GM20431 (cell line): ENCODE measurements at regions not wholly inside any gene's neighbourhood (a gene's known extent, or its start where the extent isn't known, plus 50 kb on each side); places are given as distances from the start of the nearest gene placed in this dataset.

Experiments used
- in situ Hi-C: fragments of 300-500 bp; cut with MseI, MboI; formaldehyde crosslinking; loops from one replicate; pipeline ENCODE4 v1.15.0; 2020; ENCODE audit warnings: low sequenced_read_pairs; ENCODE audit not compliant: unreplicated experiment

GRCh38 chr3:99170867-99171517 is 269.5 kb upstream of the DCBLD2 start:
- in situ Hi-C loops, result no loop called here

DNA sequence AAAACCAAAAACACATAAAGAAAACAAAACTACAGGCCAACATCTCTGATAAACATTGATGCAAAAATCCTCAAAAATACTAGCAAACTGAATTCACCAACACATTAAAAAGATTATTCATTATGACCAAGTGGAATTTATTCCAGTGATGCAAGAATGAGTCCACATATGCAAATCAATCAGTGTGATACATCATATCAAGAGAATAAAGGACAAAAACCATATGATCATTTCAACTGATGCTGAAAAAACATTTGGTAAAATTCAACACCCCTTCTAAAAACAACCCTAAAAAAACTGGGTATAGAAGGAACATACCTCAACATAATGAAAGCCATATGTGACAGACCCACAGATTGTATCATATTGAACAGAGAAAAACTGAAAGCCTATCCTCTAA is 265.6 kb upstream of the DCBLD2 start:
- in situ Hi-C loops, result no loop called here

- in situ Hi-C loops, result no loop called here
These were observed 261.8 kb upstream of the DCBLD2 start for GRCh38 chr3:99163314-99163713.

GRCh38 chr3:99159220-99159762 is 257.8 kb upstream of the DCBLD2 start:
- in situ Hi-C loops, result no loop called here

GRCh38 chr3:99145031-99145430 is 243.5 kb upstream of the DCBLD2 start:
- in situ Hi-C loops, result no loop called here

DNA sequence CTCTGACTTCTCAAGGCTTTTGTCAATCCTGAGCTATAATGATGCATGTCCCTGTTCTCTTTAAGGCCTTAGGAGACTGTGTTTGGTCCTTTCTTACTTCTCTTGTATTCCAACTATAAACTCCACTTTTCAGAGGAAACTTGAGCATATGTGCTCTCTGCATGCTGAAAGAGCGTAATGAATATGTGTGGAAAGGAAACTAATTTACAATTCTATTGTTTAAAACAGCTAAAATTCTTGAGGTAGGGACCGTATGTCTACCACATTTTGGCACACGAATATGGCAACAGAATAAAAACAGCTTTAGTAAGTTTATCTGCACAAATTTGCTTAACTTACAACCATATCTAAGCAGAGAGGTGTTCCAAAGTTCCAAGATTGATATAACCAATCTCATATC is 242.0 kb upstream of the DCBLD2 start:
- in situ Hi-C loops, result no loop called here

- in situ Hi-C loops, result no loop called here
These were observed 233.5 kb upstream of the DCBLD2 start for GRCh38 chr3:99134986-99135385.

- in situ Hi-C loops, result no loop called here
These were observed 230.4 kb upstream of the DCBLD2 start for GRCh38 chr3:99131876-99132275.

DNA sequence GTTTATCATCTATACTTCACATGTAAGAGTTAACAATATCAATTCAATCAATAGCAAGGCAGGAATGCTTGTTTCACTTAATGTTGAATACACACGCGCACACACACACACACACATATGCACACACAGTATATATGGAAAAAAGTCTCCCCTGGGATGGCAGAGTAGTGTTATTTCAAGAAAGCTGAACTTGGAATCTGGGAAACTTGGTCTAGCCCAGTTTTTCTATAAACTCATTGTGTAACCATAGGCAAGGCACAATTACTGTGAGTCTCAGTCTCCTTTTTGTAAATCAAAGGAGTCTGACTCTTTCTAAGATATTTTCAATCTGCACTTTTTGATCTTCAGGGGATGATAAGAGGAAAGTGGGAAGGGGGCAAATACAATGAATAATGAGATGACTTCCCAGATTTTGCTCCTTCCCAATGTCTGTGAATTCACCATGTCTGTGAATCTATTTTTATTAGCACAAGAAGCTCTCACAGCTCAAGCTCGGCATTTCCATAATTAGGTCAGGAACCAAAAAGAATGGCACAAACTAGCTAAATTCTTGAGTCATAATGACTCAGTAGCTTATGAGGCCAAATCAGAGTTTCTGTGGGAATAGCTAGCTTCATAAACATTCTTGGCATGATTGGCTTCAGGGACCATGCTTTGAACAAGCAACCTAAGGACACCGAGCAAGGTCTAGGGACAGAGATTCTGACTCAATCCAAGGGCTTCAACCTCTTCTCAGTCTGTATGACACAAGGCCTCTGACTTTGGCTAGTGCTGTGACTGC is 227.4 kb upstream of the DCBLD2 start:
- in situ Hi-C loops, result no loop called here

DNA sequence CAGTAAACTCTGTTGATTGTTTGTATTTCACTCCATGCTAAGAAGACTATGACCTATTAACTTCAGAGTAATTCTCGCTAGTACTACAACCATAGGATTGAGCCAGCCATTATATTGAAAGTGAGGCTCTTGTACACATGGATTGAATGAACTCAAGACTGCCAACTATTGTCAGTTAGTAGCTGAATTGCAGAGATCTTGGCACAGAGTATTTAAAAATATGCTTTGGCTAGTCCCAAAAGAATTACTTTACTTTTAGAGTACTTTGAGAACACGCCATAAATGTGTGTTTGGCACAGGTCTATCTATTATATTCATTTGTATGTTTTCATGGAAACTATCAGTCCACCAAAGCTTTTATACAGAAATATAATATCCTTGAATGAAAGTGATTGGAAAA is 226.7 kb upstream of the DCBLD2 start:
- in situ Hi-C loops, result no loop called here

GRCh38 chr3:99126316-99126715 is 224.8 kb upstream of the DCBLD2 start:
- in situ Hi-C loops, result no loop called here

- in situ Hi-C loops, result no loop called here
These were observed 217.9 kb upstream of the DCBLD2 start for GRCh38 chr3:99119385-99119784.

GRCh38 chr3:99118381-99118780 is 216.9 kb upstream of the DCBLD2 start:
- in situ Hi-C loops, result no loop called here

GRCh38 chr3:99114565-99115291 is 213.2 kb upstream of the DCBLD2 start:
- in situ Hi-C loops, result no loop called here

GRCh38 chr3:99111235-99111634 is 209.7 kb upstream of the DCBLD2 start:
- in situ Hi-C loops, result no loop called here

- in situ Hi-C loops, result no loop called here
These were observed 208.9 kb upstream of the DCBLD2 start for GRCh38 chr3:99110401-99110800.

- in situ Hi-C loops, result no loop called here
These were observed 207.0 kb upstream of the DCBLD2 start for GRCh38 chr3:99108508-99108907.

DNA sequence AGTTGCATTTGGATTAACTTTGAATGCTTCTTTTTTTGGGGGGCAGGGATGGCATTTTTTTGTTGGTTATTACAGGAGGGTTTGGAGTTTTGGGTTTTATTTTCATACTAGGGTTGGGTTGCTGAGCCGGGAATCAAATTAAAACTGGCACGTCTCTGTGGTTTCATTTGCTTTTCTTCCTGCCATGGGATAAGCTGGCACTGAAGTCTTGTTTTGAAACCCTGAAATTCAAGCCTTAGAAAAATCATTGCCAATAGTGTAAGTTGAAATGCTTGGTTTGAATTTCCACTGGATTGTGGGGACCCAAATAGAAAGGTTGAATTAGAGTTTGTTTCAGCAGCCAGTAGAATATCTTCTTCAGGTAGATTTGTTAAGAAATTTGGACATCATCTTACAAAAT is 193.1 kb upstream of the DCBLD2 start:
- in situ Hi-C loops, result no loop called here

- in situ Hi-C loops, result no loop called here
These were observed 185.8 kb upstream of the DCBLD2 start for GRCh38 chr3:99087277-99087676.

DNA sequence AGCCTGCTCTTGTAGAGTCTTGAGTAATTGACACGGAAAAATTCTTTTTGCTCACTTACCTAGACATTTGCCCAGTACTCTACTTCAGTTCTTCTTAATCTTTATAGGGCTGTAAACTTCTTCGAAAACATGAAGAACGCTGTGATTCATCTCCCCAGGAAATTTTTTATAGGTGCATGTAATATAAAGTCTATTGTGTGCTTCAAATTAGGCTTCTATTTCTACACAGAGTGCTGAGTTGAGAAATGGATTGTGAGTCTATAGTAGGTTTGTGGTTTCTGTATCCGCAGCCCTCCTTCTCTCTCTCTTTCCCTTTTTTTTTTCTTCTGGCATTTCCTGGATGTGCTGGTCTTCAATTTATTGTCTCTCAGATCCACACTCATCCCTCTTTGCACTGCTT is 183.3 kb upstream of the DCBLD2 start:
- in situ Hi-C loops, result no loop called here

- in situ Hi-C loops, result no loop called here
These were observed 182.7 kb upstream of the DCBLD2 start for GRCh38 chr3:99084156-99084555.
